A673 (cell line): ENCODE measurements at regions not wholly inside any gene's neighbourhood (a gene's known extent, or its start where the extent isn't known, plus 50 kb on each side); places are given as distances from the start of the nearest gene placed in this dataset.

Experiments used
- CTCF ChIP-seq: fragments of 300-800, 200-600 bp; sonication (generic); conservative IDR thresholded peaks from 2 replicates; pipeline ENCODE4 v1.5.1; 2017; ENCODE audit warnings: low read depth, mild to moderate bottlenecking, antibody characterized with exemption, low read length, moderate library complexity, mixed read lengths
- EZH2 ChIP-seq: fragments of 200-600 bp; sonication (generic); IDR thresholded peaks from 2 replicates; pipeline ENCODE4 v1.6.1; 2017; ENCODE audit warnings: borderline replicate concordance, low read depth, mild to moderate bottlenecking, mixed read lengths, antibody characterized with exemption, low read length; ENCODE audit not compliant: poor library complexity, severe bottlenecking

DNA sequence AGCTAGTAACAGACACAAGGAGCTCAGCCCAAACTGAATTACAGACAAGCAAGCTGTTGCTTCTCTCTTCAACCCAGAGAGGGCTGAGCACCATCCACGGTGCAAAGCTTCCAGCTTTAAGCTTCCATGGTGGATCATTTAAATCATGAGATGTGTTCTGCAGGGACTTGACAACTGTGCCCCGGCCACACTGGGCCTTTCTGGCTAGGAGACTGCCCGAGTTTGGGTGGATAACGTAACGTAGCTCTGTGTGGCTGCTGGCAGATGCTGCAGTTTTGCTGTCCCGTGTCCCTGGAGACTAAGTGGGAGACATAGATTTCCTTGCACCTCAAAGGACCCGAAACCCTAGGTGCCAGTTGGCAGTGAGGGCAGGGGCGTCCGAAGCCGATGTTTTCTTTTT lies 234.0 kb downstream of the IRX2 start:
- no peak for TF ChIP-seq CTCF
- TF ChIP-seq EZH2 = no peak
